ENCODE measurements at regions not wholly inside any gene's neighbourhood (a gene's known extent, or its start where the extent isn't known, plus 50 kb on each side); places are given as distances from the start of the nearest gene placed in this dataset.

GRCh38 chr14:97106166-97106565 is 309.0 kb downstream of the VRK1 start:
- no peak for DNase-seq
- Histone ChIP-seq H3K27ac (no peak overlapping the region), H3K9ac (ENCODE audit: low read depth in 2 of 2, low read length in 2 of 2) (no peak overlapping the region), H3K27me3 (no peaks in the 10 kb centered on the region), H3K9me3 (no peaks in the 10 kb centered on the region), H3K4me3 (no peak overlapping the region), H3K4me1 (no peaks in the 10 kb centered on the region), H3K36me3 (no peaks in the 10 kb centered on the region)
- intact Hi-C loops (cut with DNase I): no loop called here
- TF ChIP-seq CTCF (IDR thresholded peaks at IDR 0.05): no peak

GRCh38 chr14:97106609-97107008 is 309.4 kb downstream of the VRK1 start:
- Histone ChIP-seq H3K36me3 (no peaks in the 10 kb centered on the region), H3K4me1 (no peaks in the 10 kb centered on the region), H3K9me3 (no peaks in the 10 kb centered on the region), H3K27ac (no peak overlapping the region), H3K27me3 (no peaks in the 10 kb centered on the region), H3K4me3 (no peak overlapping the region), H3K9ac (ENCODE audit: low read depth in 2 of 2, low read length in 2 of 2) (no peak overlapping the region)
- no peak for DNase-seq
- intact Hi-C loops (cut with DNase I): no loop called here
- no peak for TF ChIP-seq CTCF (IDR thresholded peaks at IDR 0.05)

GRCh38 chr14:97107080-97107479 is 309.9 kb downstream of the VRK1 start:
- Histone ChIP-seq H3K27me3 (no peaks in the 10 kb centered on the region), H3K9me3 (no peaks in the 10 kb centered on the region), H3K4me1 (no peaks in the 10 kb centered on the region), H3K9ac (ENCODE audit: low read depth in 2 of 2, low read length in 2 of 2) (no peak overlapping the region), H3K27ac (no peak overlapping the region), H3K36me3 (no peaks in the 10 kb centered on the region), H3K4me3 (no peak overlapping the region)
- intact Hi-C loops (cut with DNase I): no loop called here
- DNase-seq: no peak
- TF ChIP-seq CTCF (IDR thresholded peaks at IDR 0.05): no peak

GRCh38 chr14:97107760-97108159 is 310.6 kb downstream of the VRK1 start:
- intact Hi-C loops (cut with DNase I): no loop called here
- Histone ChIP-seq H3K4me3 (no peak overlapping the region), H3K27ac (no peak overlapping the region), H3K9me3 (no peaks in the 10 kb centered on the region), H3K9ac (ENCODE audit: low read depth in 2 of 2, low read length in 2 of 2) (no peak overlapping the region), H3K36me3 (no peaks in the 10 kb centered on the region), H3K4me1 (no peaks in the 10 kb centered on the region), H3K27me3 (no peaks in the 10 kb centered on the region)
- DNase-seq: no peak
- no peak for TF ChIP-seq CTCF (IDR thresholded peaks at IDR 0.05)

GRCh38 chr14:97109234-97109633 is 312.1 kb downstream of the VRK1 start:
- Histone ChIP-seq H3K9me3 (no peaks in the 10 kb centered on the region), H3K4me1 (no peaks in the 10 kb centered on the region), H3K27ac (no peak overlapping the region), H3K36me3 (no peaks in the 10 kb centered on the region), H3K9ac (ENCODE audit: low read depth in 2 of 2, low read length in 2 of 2) (no peak overlapping the region), H3K27me3 (no peaks in the 10 kb centered on the region), H3K4me3 (no peak overlapping the region)
- intact Hi-C loops (cut with DNase I): no loop called here
- no peak for TF ChIP-seq CTCF (IDR thresholded peaks at IDR 0.05)
- no peak for DNase-seq

GRCh38 chr14:97113339-97113738 is 316.2 kb downstream of the VRK1 start:
- TF ChIP-seq CTCF (IDR thresholded peaks at IDR 0.05): no peak
- H3K9me3 ChIP-seq: no peaks in the 10 kb centered on the region
- H3K9ac ChIP-seq (ENCODE audit: low read depth in 2 of 2, low read length in 2 of 2): no peak overlapping the region
- no peak for DNase-seq
- intact Hi-C loops (cut with DNase I): no loop called here
- no peak overlapping the region for H3K4me3 ChIP-seq
- no peaks in the 10 kb centered on the region for H3K27me3 ChIP-seq
- no peaks in the 10 kb centered on the region for H3K4me1 ChIP-seq
- H3K36me3 ChIP-seq: no peaks in the 10 kb centered on the region
- H3K27ac ChIP-seq: no peak overlapping the region

Data from colonic mucosa (tissue), 4 donors.